ENCODE measurements at regions not wholly inside any gene's neighbourhood (a gene's known extent, or its start where the extent isn't known, plus 50 kb on each side); places are given as distances from the start of the nearest gene placed in this dataset.

DNA sequence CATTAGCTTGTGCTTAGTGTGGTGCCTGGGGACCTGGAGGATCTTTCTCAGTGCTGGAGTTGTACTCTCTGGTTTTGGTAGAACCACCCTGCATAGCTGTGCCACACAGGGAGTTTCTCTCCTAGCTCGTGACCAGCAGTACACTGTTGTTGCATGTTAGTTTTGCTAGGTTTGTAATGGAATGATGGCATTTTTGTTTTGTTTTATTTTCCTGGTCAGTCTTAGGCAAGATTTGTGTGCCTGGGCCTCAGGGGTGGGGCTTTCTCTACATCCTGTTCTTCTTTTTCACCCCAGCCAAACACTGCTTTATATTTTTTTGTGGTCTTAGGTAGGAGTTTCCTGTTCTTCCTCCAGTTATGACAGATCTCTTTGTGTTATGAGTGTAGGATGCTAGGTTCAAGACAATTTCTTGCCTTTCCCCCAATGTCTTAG is 534.5 kb upstream of the KCNMB2 start:
- TF ChIP-seq, protein P1, sequence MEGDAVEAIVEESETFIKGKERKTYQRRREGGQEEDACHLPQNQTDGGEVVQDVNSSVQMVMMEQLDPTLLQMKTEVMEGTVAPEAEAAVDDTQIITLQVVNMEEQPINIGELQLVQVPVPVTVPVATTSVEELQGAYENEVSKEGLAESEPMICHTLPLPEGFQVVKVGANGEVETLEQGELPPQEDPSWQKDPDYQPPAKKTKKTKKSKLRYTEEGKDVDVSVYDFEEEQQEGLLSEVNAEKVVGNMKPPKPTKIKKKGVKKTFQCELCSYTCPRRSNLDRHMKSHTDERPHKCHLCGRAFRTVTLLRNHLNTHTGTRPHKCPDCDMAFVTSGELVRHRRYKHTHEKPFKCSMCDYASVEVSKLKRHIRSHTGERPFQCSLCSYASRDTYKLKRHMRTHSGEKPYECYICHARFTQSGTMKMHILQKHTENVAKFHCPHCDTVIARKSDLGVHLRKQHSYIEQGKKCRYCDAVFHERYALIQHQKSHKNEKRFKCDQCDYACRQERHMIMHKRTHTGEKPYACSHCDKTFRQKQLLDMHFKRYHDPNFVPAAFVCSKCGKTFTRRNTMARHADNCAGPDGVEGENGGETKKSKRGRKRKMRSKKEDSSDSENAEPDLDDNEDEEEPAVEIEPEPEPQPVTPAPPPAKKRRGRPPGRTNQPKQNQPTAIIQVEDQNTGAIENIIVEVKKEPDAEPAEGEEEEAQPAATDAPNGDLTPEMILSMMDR (IDR thresholded peaks at IDR 0.05) = no peak
- no peak for TF ChIP-seq POLR2A (IDR thresholded peaks at IDR 0.05)
